ENCODE measurements at regions not wholly inside any gene's neighbourhood (a gene's known extent, or its start where the extent isn't known, plus 50 kb on each side); places are given as distances from the start of the nearest gene placed in this dataset.

- TF ChIP-seq POLR2A (IDR thresholded peaks at IDR 0.05; ENCODE audit: low read depth, low read length) (no peak), SPI1 (IDR thresholded peaks at IDR 0.05; ENCODE audit: low read depth, low read length) (no peak), POLR2AphosphoS5 (IDR thresholded peaks at IDR 0.05; ENCODE audit: low read depth, low read length) (no peak), POU2F2 (IDR thresholded peaks at IDR 0.05; ENCODE audit: low read depth, low read length) (no peak), TAF1 (IDR thresholded peaks at IDR 0.05; ENCODE audit: low read depth, low read length) (no peak)
Observed at GRCh38 chr2:13252615-13253014, 535.9 kb downstream of the TRIB2 start.
